ENCODE measurements at regions not wholly inside any gene's neighbourhood (a gene's known extent, or its start where the extent isn't known, plus 50 kb on each side); places are given as distances from the start of the nearest gene placed in this dataset.
"Not testable (repeated sequence)": the region's sequence is repeated elsewhere in the genome, so short reads cannot be mapped to it uniquely, and the experiment has no call there.

DNA sequence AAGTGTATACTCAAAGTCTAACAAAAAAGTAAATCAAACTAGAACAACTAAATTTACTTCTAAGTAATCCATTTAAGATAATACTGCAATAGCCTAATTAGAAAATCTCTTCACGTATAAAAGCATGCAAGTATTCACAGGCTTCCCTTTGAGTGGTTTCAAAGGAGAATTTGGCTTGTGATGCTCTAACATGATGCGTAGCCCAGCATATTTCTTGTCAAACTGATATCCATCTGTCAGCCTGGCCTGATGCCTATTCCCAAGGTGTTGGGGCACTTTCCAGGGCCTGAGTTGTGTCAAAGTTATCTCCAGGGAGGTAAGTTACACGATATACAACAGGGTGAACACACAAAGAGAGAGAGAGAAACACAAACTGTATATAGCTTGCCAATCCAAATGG lies 287.0 kb upstream of the MAGEB18 start:
- no peak for DNase-seq

DNA sequence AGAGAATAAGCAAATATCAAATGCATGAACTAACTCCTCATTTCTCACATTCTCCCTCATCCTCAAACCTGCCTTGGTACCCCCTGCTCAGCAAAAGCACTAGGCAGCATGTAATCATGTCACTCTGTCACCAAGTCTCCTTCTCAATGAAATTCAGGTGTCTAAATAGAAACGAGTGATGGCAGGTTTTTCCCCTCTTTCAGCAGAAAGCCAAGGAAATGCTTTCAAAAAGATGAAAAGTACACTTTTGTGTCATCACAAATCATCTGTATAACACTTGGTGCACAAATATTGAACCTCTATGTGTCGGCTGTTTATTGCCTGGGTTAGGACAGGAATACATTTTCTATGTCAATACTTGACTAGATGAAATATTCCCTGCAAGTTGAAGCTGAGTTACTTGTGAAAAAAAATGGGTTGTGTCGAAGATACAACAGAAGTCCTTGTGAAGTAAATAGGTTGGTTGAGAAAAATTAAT lies 285.1 kb upstream of the MAGEB18 start:
- no peak for DNase-seq

DNA sequence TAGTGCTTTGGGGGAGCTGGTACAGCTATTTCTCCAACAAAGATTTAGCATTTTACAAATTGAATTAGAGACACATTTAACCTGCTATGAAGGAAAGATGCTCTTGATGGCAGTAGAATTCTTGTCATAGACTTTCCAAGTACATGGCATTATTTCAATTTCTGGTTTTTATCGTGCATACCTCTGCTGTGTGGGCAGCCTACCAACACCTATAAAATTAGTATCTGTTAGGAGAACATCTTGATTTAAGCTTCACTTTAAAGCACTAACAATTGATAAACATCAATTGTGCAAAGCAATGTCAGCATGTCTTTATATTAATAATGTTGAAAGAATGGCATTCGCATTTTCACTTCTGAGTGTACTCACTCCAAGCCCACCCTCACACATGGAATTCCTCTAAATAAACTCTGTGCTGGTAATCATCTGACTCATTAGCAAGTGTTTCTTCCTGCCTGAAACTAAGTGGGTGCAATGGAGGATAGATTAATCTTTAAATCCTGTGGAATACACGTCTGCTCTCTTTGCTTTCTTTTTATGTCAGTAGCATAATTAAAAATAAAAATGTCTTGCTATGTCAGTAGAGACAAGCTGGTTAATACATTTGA lies 279.8 kb upstream of the MAGEB18 start:
- DNase-seq: no peak

DNA sequence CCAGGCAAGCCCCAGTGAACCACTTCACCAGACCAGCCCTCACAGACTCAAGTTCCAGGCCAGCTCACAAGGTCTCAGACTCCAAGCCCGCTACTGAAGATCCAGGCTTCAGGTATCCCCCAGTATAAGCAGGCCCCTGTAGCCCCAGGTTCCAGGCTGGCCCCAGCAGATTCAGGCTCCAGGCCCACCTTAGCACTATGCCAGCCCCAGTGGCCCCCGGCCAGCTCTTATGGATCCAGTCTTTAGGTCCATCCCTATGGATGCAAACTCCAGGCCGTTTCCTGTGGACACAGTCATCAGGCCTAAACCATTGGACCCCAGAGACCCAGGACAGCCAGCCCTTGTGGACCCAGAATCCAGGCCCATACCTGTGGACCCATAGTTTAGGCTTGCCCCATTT lies 277.8 kb upstream of the MAGEB18 start:
- DNase-seq: no peak

DNA sequence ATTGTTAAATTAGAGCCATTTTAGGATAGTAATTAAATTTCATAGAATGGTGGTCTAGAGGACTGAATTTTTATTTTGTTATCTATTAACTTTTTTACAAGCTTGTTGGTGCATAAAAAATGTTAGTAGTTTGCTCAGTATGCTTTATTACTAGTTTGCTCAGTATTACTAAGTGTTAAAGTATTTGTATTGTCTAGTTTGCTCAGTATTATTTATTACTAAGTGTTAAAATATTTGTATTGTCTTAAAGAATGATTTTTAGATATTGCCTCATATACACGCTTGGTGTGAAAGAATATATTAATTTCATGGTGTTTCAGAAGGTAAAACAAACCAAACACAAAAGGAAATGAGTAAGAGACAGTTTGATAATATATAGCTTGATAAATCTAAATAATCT lies 268.4 kb upstream of the MAGEB18 start:
- DNase-seq: no peak

DNA sequence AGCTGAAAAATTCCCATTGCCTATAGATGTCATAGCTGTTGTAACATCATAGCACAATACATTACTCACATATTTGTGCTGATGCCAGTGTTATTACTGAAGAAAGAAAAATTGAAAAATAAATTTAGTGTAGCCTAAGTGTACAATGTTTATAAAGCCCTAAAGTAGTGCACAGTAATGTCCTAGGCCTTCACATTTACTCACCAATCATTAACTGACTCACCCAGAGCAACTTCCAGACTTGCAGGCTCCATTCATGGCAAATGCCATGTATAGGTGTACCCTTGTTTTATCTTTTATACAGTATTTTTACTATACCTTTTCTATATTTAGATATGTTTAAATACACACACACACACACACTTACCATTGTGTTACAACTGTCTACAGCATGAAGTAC lies 265.4 kb upstream of the MAGEB18 start:
- DNase-seq: no peak

DNA sequence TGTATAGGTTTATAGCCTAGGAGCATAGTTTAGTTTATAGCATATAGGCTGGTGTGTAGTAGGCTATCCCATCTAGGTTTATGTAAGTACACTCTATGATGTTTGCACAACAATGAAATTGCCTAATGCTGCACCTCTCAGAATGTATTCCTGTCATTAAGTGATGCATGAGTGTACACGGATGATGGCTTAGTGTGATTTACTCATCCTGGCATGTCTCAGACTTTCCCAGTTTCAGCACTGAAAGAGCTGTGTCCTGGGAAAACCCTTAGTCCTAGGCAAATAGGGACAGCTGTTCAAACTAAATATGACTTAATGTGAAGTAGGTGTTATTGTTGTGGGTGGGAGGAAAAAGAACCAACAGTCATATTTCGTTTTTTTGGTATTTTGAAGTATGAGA lies 264.9 kb upstream of the MAGEB18 start:
- DNase-seq: no peak

DNA sequence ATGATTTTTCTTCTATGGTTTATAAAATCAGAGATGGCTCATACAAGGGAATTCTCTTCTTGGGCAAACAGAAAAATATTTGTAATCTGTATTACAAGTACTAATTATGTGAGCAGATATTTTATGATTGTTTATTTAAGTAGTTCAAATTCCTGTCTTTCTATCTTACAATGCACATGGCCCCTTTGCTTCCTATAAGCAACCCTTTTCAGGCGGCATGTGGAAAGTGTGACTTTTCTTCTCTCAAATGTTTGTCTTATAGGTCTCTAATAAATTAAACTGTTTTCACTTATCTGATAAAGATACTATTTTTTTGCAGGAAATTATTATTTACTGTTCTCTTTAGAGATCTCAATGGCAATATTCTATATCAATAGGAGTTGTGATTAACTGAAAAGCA lies 259.3 kb upstream of the MAGEB18 start:
- DNase-seq: no peak

DNA sequence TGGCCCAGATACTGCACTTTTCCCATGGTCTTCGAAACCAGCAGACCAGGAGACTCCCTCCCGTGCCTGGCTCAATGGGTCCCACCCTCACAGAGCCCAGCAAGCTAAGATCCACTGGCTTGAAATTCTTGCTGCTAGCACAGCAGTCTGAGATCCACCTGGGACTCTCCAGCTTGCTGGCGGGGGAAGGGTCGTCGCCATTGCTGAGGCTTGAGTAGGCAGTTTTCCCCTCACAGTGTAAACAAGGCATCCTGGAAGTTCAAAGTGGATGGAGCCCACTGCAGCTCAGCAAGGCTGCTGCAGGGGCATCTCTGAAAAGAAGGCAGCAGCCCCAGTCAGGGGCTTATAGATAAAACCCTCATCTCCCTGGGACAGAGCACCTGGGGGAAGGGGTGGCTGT lies 255.6 kb upstream of the MAGEB18 start:
- DNase-seq: not testable (repeated sequence)

DNA sequence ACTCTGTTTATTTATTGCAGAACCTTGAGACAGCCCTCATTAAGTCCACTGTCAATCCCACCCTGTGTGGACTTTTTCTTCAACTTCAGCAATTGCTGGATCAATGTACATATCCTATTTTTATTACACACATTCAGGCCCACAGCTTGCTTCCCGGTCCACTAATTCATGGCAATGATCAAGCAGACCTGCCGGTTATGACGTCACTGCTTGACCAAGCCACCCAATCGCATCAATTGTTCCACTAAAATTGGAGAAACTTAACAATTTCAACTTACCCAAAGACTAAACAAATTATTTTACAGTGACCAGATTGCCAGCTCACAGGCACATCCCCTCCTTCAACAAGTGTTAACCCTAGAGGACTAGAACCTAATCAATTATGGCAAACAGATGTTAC lies 240.4 kb upstream of the MAGEB18 start:
- DNase-seq: no peak

DNA sequence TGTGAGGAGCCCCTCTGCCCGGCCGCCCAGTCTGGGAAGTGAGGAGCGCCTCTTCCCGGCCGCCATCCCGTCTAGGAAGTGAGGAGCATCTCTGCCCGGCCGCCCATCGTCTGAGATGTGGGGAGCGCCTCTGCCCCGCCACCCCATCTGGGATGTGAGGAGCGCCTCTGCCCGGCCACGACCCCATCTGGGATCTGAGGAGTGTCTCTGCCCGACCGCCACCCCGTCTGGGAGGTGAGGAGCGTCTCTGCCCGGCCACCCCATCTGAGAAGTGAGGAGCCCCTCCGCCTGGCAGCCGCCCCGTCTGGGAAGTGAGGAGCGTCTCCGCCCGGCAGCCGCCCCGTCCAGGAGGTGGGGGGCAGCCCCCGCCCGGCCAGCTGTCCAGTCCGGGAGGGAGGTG lies 232.4 kb upstream of the MAGEB18 start:
- not testable (repeated sequence) for DNase-seq

DNA sequence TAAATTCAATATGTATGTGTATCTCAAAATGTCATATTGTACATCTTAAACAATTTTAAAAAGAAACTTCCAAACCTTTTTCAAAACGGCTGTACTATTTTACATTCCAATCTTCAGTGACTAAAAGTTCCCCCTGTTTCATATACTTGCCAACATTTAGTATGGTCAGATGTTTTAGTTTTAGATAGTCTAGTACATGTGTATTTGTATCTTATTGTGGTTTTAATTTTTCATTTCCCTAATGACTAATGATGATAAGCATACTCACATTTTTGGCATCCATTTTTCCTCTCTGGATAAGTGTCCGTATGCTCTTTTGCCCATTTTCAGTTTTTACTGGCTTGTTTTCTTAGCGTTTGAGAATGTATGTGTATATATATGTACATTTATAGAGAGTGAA lies 212.2 kb upstream of the MAGEB18 start:
- DNase-seq: no peak

DNA sequence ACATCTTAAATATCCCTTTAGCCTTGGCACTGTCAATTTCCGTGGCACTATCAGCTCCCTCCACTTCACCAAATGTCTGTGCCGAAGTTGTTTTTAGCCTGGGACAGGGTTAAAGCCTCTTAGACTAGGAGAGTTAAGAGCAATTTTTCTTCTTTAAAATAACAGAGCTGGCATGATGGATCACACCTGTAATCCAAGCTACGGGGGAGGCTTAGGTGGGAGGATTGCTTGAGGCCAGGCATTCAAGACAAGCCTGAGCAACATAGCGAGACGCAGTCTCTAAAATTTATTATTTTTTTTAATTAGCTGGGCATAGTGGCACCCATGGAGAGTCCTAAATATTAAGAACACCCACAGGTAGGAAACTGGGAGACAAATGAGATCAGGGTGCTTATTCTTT lies 209.8 kb upstream of the MAGEB18 start:
- no peak for DNase-seq

DNA sequence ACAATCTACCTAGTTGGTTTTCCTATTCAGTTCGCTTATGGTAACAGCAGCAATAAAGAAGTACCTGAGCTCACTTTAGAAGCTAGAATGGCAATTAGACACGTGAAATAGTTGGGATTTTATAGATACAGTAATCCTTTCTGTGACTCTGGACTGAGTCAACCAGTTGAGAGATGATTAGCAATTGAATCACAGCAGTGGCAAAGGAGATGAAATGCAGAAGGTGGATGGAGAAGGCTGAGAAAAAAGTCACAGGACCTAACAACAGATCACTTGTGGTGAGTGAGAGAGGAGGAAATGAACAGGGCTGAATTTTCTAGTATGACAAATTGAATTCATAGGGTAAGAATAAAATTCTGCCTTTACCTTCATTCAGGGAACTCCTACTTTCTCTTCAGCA lies 197.1 kb upstream of the MAGEB18 start:
- DNase-seq: no peak

DNA sequence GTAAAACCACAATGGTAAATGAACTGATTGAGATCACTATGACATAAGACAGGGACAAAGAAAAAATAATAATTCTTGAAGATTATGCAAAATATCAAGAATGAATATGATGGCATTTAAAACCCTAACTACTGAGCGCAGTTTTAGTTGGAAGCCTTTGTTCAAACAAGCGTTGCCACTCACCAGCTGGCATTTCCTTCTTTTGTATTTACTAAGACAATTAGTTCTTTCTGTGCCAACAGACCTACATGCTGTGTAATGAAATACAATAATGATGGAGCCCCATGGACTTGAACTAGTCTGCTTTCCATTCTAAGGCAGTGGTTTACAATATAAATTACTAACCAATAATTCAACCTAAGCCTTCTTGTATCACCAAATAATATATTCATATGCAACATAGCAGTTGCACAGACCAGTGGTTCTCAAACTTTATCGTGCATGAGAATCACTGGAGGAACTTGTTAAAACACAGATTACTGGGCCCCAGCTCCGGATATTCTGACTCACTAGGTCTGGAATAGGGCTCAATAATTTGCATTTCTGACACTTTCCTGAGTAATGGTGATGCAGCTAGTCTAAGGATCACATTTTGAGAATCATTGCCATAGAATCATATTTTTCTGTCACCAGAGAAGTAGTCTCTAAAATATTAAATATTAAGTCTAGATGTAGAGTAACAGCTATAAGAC lies 196.4 kb upstream of the MAGEB18 start:
- DNase-seq: no peak

DNA sequence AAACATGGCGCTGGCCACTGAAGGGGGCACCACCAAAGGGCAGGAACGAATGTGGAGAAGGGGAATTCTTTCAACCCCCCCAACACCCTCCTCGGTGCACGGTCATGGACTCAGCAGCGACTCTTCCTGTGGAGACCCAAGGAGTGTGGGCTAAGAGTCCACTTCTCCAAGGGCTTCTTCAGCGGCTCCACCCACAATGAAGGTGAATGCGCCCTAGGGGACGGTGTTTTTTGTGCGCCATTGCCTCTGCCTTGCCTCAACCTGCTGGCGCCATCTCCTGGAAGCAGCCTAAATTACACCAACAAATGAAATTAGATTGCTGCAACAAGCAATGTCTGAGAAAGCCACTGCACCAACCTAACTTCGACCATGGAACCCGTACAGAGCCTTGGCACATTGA lies 169.2 kb upstream of the MAGEB18 start:
- DNase-seq: no peak

DNA sequence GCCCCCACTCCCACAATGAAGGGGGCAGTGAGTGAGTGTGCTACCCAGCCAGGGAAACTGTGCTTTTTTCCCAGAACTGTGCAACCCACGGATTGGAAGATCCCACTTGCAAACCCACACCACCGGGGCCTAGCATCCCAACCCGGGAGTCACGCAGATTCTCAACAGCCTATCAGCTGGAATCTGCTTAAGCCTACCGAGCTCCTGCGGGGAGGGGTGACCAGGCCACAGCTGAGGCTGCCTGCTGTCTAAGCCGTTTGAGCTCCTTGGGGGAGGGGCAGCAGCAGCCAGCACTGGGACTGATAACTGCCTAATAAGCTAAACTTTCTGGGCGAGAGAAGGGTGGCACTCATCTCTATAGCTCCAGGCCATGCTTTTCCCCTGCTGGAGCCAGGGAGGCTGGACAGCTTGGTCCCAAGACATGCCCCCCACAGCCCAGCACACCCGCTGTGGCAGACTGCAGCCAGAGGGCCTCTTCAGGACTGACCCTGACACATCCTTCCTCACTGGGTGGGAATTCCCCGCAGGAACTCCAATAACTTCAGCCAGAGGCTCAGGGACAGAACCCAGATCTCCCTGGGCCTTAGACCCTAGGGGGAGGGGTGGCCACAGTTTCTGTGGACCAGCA lies 161.3 kb upstream of the MAGEB18 start:
- no peak for DNase-seq

DNA sequence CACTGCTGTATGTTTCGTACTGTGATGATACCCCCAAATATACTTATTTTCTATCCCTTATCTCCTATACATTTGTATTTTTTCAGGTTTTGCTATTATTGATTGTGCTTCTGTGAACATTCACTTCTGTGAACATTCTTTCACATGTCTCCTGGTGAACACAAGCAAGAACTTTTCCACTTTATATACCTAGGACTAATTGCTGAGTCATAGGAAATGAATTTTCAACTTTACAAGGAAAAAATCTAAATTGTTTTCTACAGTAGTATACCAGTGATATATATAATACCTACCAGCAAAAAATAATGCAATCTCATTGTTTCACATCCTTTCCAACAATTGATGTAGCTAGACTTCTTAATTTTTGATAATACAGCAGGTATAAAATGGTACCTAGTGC lies 139.5 kb upstream of the MAGEB18 start:
- no peak for DNase-seq

DNA sequence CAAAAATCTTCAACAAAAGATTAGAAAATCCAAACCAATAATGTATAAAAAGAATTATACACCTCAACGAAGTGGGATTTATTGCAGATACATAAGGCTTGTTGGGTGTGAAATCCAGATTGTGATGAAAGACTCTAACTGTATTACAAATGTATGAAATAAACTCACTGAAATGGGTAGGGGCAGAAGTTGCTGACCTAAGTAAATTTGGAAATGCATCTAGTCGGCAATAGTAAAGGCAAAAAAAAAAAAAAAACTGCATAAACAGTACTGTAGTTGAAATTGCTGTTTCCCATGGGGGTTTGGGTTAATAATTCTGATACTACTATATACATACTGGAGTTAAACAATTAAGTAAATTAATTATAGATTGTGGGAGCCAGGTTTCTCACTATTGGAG lies 130.7 kb upstream of the MAGEB18 start:
- DNase-seq: no peak

DNA sequence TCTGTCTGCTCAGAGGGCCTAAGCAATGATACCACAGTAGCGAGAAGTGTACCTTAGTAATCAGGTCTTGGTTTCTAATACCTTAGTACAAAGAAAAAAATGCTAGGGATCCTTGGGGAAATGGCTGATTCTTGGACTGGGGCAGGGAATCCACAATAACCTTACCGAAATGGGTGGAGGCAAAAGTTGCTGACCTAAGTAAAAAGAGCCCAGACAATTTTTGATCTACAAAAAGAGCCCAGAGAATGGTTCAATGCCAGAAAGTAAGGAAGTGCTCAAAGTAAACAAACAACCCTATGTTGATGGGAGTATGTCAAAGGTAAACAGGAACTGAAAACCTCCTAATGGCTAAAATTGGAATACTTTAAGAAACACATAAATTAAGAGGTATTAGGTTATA lies 130.1 kb upstream of the MAGEB18 start:
- no peak for DNase-seq

DNA sequence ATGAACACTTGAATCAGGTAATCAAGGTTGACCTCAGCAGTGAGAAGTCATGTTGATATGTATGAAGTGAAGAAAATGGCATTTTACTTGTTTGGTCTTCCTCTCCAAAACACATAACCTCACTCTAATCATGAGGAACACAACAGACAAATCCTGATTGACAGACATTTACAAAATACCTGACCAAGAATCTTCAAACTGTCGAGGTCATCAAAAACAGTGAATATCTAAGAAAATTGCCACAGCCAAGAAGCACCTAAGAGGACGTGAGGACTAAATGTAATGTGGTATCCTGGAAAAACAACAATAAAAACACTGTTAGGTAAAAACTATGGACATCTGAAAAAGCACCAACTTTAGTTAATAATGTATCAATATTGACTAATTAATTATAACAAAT lies 129.5 kb upstream of the MAGEB18 start:
- no peak for DNase-seq

DNA sequence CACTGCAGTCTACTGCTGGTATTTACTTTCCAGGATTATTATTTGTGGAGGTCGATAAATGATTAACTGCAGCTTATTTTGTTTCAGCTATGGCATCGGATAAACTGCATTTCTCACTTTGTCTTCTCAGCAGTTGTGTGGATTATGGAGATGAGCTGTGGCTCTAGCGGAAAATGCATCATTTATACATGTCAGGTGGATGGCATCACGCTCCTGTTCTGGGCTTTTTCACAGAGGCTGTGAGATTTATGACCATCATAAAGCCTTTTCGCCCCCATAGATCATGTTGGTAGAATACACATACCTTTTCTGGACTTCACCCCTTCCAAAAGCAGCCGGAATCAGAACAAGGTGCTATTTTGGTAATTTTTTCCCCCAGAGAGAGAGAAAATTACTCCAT lies 118.8 kb upstream of the MAGEB18 start:
- DNase-seq: no peak

DNA sequence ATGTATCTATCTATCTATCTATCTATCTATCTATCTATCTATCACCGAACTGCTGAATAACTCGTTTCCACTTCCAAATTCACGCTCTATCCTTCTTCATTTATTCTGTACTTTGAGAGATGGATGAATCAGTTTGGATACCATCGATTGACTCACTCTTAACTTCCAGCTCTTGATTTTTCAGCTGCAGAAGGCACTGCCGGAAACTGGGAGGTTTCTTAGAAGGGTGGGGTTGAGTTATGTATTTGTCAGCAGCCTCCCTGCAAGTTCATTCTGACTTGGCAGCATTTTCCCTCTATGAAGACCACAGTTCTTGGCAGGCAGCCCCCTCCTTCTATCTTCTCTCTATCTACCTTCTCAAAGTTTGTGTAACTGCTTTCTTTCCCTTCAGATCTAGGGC lies 112.0 kb upstream of the MAGEB18 start:
- DNase-seq: no peak
